Left ventricle myocardium inferior (tissue), 1 donor: ENCODE measurements at regions not wholly inside any gene's neighbourhood (a gene's known extent, or its start where the extent isn't known, plus 50 kb on each side); places are given as distances from the start of the nearest gene placed in this dataset.

Source experiments
- DNase-seq: peaks from one replicate; pipeline ENCODE4 v3.0.0-alpha.2; 2020
- H3K27ac ChIP-seq: fragments of 200-600 bp; replicated peaks from 2 replicates; pipeline ENCODE4 v1.8.0; 2021
- H3K27me3 ChIP-seq: fragments of 200-600 bp; 2 replicates; pipeline ENCODE4 v1.8.0; 2021; ENCODE audit warnings: low read depth
- H3K36me3 ChIP-seq: fragments of 200-600 bp; 2 replicates; pipeline ENCODE4 v1.8.0; 2021
- H3K4me1 ChIP-seq: fragments of 200-600 bp; 2 replicates; pipeline ENCODE4 v1.8.0; 2021
- H3K4me3 ChIP-seq: fragments of 200-600 bp; 2 replicates; pipeline ENCODE4 v1.8.0; 2021; ENCODE audit warnings: mild to moderate bottlenecking, moderate library complexity
- H3K9me3 ChIP-seq: fragments of 200-600 bp; replicated peaks from 2 replicates; pipeline ENCODE4 v1.8.0; 2021
- CTCF ChIP-seq: fragments of 200-600 bp; IDR thresholded peaks from 2 replicates; pipeline ENCODE4 v1.8.0; 2021; ENCODE audit warnings: antibody characterized with exemption, mild to moderate bottlenecking, borderline replicate concordance
- intact Hi-C: fragments of 100-400 bp; cut with micrococcal nuclease; formaldehyde crosslinking; loops from one replicate; pipeline ENCODE4 v1.11.0; 2022
- donor health status: DM: no; HTN: yes; CAD: no; lungs with severe emphysema.

- Histone ChIP-seq H3K9me3 (peaks cover 18% of the 10 kb centered on the region), H3K4me3 (no peak overlapping the region), H3K4me1 (no peaks in the 10 kb centered on the region), H3K27ac (no peak overlapping the region), H3K36me3 (no peaks in the 10 kb centered on the region), H3K27me3 (no peaks in the 10 kb centered on the region)
- TF ChIP-seq CTCF, result no peak
- intact Hi-C loops, result no loop called here
- no peak for DNase-seq
Measured at GRCh38 chr2:152879275-152879674, 160.9 kb downstream of the ARL6IP6 start.

- Histone ChIP-seq H3K9me3 (peaks cover 5% of the 10 kb centered on the region), H3K4me1 (no peaks in the 10 kb centered on the region), H3K27me3 (no peaks in the 10 kb centered on the region), H3K36me3 (no peaks in the 10 kb centered on the region), H3K27ac (no peak overlapping the region), H3K4me3 (no peak overlapping the region)
- DNase-seq, result no peak
- intact Hi-C loops, result no loop called here
- no peak for TF ChIP-seq CTCF
Measured at GRCh38 chr2:152875701-152876695, 157.6 kb downstream of the ARL6IP6 start.

- H3K4me1 ChIP-seq, result no peaks in the 10 kb centered on the region
- no peak overlapping the region for H3K27ac ChIP-seq
- no peaks in the 10 kb centered on the region for H3K36me3 ChIP-seq
- no peaks in the 10 kb centered on the region for H3K9me3 ChIP-seq
- intact Hi-C loops, result no loop called here
- no peaks in the 10 kb centered on the region for H3K27me3 ChIP-seq
- no peak for DNase-seq
- no peak for TF ChIP-seq CTCF
- H3K4me3 ChIP-seq, result no peak overlapping the region
Measured at GRCh38 chr2:152874955-152875354, 156.5 kb downstream of the ARL6IP6 start.

- intact Hi-C loops, result no loop called here
- Histone ChIP-seq H3K36me3 (no peaks in the 10 kb centered on the region), H3K27ac (no peak overlapping the region), H3K27me3 (no peaks in the 10 kb centered on the region), H3K4me3 (no peak overlapping the region), H3K4me1 (no peaks in the 10 kb centered on the region), H3K9me3 (no peaks in the 10 kb centered on the region)
- DNase-seq, result no peak
- TF ChIP-seq CTCF, result no peak
Measured at GRCh38 chr2:152870239-152870638, 151.8 kb downstream of the ARL6IP6 start.

GRCh38 chr2:152867397-152867796 is 149.0 kb downstream of the ARL6IP6 start:
- Histone ChIP-seq H3K9me3 (peaks cover 14% of the 10 kb centered on the region), H3K4me1 (no peaks in the 10 kb centered on the region), H3K36me3 (no peaks in the 10 kb centered on the region), H3K4me3 (no peak overlapping the region), H3K27me3 (no peaks in the 10 kb centered on the region), H3K27ac (no peak overlapping the region)
- intact Hi-C loops, result no loop called here
- no peak for TF ChIP-seq CTCF
- no peak for DNase-seq
